ENCODE measurements at regions not wholly inside any gene's neighbourhood (a gene's known extent, or its start where the extent isn't known, plus 50 kb on each side); places are given as distances from the start of the nearest gene placed in this dataset.
"Not testable (repeated sequence)": the region's sequence is repeated elsewhere in the genome, so short reads cannot be mapped to it uniquely, and the experiment has no call there.

DNA sequence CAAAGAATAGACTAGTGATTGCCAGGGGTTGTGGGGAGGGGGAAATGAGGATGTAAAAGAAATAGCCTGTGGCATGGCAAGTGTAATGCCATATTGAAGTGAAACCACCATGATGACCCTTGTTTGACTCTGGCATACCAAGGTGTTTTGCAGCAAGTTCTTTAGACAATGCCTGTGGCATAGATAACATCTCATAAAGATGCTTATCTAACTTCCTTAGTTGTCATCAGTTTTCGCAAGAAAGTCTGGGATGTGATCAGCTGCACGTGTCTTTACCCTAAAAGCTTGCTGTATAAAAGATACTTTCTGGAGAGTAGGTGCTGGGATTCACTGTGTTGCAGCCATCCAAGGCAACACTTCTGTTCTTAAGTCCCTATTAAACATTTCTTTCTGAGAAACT is 176.1 kb upstream of the MAGEB16 start:
- no peak for DNase-seq (ENCODE audit: low read depth)

DNA sequence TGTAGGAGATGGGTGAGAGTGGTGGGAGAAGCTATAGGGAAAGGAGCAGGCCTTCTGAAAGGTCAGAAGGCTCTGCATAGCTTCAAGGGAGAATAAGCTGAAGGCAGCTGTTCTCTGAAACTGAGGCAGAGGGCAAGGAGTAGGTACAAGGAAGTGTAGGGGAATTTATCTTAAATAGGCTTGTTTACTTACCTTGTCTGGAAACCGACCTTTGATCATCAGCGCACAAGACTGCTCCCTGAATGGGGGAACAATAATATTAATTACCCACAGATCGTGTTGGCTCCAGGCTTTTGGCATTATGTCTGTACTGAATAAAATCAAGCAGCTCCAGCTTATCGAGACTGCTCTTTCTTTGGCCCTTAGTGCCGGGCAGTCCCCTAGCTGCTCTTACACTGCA is 175.5 kb upstream of the MAGEB16 start:
- DNase-seq (ENCODE audit: low read depth) = no peak

GRCh38 chrX:35625714-35626113 is 172.4 kb upstream of the MAGEB16 start:
- no peak for DNase-seq (ENCODE audit: low read depth)

- no peak for DNase-seq (ENCODE audit: low read depth)
These were observed 172.0 kb upstream of the MAGEB16 start for GRCh38 chrX:35626124-35626523.

DNA sequence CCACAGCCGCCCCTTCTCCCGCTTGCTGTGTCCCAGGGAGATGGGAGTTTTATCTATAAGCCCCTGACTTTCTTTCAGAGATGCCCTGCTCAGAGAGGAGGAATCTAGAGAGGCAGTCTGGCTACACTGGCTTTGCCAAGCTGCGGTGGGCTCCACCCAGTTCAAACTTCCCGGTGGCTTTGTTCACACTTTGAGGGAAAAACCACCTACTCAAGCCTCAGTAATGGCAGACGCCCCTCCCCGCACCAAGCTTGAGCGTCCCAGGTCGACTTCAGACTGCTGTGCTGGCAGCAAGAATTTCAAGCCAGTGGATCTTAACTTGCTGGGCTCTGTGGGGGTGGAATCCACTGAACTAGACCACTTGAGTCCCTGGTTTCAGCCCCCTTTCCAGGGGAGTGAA is 162.2 kb upstream of the MAGEB16 start:
- DNase-seq (ENCODE audit: low read depth) = not testable (repeated sequence)

DNA sequence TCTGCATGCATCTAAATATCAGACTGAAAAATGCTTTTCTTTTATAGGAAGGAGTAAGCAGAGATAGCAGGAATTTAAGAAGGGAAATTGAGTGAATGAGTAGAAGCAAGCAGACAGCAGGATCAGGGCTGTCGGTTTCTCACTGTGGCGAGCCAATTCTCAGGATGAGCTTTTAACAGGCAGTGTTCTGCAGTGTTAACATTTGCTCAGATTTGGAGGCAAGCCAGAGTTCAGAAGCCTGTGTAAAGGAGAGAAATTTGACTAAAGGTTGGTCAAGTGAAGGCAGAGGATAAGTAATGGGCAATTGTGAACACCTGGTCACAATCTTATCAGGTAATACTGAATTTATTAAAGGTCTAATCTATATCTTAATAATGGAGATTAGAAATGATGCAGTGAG is 133.3 kb upstream of the MAGEB16 start:
- DNase-seq (ENCODE audit: low read depth) = no peak

DNA sequence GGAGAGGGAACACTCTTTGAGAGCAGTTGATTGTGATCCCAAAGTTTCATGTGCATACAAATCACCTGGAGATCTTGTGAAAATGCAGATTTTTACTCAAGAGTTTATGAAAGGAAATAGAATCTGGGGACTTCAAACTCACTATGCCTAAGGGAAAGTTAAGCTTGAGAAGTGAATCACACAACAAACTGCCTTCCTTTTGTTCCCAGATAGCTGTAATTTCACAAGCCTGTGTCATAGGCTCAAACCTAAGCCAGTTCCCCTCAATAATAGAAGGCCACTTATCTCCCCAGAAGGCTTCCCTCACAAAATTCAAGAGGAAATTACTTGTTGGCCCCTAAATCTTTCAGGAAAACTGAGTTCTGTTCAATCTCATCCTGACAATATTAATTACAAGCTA is 132.8 kb upstream of the MAGEB16 start:
- no peak for DNase-seq (ENCODE audit: low read depth)

- no peak for DNase-seq (ENCODE audit: low read depth)
These were observed 127.3 kb upstream of the MAGEB16 start for GRCh38 chrX:35670889-35671288.

- DNase-seq (ENCODE audit: low read depth) = no peak
These were observed 123.0 kb upstream of the MAGEB16 start for GRCh38 chrX:35675151-35675550.

- DNase-seq (ENCODE audit: low read depth) = no peak
These were observed 117.2 kb upstream of the MAGEB16 start for GRCh38 chrX:35680940-35681346.

- DNase-seq (ENCODE audit: low read depth) = no peak
These were observed 115.7 kb upstream of the MAGEB16 start for GRCh38 chrX:35682476-35682875.

DNA sequence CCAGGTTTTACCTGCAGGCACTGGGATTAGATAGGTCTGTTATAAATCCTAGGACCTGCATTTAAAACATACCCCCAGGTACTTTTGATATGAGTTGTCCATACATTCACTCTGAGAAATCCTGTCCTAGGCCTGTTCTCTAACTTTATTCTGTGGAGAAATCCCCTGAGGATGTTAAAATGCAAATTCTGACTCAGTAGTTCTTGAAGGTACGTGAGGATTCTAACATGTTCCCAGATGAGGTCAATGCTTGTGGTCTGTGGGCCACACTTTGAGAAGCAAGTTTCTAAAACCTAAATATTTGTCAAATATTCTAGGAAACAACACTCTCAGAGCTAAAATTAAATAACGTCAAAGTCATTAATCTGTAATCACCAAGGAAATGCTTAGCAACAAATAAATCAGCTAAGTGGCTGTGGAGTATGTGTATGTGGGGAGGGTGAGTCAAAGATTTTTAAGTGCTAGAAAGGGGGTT is 101.3 kb upstream of the MAGEB16 start:
- no peak for DNase-seq (ENCODE audit: low read depth)

DNA sequence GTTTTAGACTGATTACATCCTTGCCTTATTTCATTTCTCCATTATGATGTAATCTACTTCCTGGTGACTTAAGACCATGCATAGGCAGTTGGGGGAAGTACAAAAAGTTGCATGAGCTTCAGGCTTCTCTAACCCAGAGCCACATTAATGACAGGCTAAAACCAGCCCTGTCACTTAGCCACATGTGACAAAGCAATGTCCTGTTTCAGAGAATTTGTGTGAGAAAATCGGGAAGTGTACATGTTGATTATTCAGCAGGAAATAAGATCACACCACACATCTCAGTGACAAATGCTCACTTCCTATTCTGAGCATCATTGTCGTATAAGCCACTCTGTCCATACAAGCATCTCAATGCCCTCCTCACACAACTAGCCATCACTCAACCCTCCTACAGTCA is 98.5 kb upstream of the MAGEB16 start:
- DNase-seq (ENCODE audit: low read depth) = no peak

GRCh38 chrX:35700121-35700520 is 98.0 kb upstream of the MAGEB16 start:
- DNase-seq (ENCODE audit: low read depth) = no peak

DNA sequence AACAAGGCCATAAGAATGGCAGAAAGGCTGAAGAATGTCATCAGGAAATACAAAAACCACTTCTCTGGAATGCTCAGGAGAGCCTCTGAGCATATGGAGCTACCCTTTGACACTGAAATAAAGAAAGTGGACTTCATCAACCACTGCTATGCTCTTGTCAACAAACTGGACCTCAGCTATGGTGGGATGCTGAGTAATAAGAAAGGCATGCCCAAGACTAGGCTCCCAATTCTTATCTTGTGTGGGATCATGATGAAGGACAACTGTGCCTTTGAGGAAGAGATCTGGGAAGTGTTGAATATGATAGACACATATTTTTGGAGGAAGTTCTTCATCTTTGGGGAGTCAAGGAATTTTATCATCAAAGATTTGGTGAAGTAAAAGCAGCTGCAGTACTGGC is 86.9 kb upstream of the MAGEB16 start:
- peak; percentile 67 for DNase-seq (ENCODE audit: low read depth)

DNA sequence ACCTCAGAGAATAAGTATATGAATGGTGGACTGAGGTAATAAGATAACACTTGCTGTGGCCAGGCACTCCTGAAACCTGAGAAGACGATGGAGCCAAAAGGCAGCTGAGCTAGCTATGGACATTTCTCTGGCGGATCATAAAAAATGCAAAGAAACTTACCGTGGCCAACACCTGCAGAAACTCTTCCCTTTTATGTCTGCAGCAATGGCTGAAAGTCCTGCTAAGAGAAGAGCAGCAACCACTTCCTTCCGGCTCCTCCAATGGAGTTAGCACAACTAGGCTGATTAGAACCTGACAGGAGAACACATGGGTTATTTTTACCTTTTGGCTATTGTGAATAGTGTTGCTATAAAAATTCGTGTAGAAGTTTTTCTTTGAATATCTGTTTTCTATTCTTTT is 76.0 kb upstream of the MAGEB16 start:
- DNase-seq (ENCODE audit: low read depth) = no peak

DNA sequence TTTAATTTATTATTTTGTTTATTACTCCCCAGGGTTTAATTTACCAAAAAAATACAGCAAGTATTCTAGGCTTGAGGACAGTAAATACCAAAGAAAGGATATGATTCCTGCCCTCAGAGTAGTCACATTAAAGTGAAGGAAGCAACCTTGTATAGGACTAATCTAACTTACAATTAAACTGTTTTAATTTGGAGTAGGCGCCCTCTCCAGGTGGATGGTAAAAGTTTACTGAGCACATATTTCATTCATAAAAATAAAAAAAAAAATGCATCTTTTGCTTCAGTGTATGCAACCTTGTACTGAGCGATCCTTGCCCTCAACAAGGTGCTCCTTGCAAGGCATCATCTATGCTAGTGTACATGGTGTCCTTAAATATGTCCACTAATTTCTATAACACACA is 72.0 kb upstream of the MAGEB16 start:
- no peak for DNase-seq (ENCODE audit: low read depth)

DNA sequence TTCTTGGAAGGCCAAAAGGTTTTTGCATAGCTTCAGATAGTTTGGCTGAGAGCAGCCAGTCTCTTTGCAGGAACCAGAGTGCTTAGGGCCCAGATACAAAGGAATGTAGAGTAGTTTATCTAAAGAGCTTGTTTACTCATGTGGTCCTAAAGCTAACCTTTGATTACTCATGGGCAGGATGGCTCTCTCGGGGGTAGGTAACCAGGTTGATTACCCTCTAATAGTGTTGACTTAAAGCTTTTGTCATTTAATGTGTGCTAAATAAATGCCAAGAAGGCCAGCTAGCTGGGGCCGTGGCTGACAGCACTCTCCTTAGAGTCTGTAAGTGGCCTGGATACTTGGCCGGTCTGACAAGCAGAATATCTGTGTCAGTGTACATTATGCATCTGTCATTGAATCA is 69.7 kb upstream of the MAGEB16 start:
- DNase-seq (ENCODE audit: low read depth) = no peak

DNA sequence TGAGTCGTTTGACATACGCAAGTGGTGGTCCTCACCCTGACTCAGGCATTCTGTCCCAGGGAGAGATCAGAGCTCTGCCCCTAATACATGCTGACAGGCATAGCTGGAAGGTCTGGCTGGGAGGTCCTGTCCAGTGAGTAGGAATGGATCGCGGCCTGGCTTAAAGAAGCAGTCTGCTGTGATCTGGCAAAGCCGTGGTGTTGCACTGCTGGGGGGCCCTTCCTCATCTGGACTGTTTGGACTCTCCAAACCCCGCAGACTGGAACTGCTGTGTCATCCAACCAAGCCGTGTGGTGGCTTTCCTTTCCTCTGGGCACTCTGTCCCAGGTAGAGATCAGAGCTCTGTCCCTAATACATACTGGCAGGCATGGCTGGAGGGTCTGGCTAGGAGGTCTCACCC is 64.3 kb upstream of the MAGEB16 start:
- no peak for DNase-seq (ENCODE audit: low read depth)

- no peak for DNase-seq (ENCODE audit: low read depth)
These were observed 57.0 kb upstream of the MAGEB16 start for GRCh38 chrX:35741142-35741541.

GRCh38 chrX:35743331-35743730 is 54.8 kb upstream of the MAGEB16 start:
- no peak for DNase-seq (ENCODE audit: low read depth)

All from non-pigmented ciliary epithelial cell (primary cell).